ENCODE measurements at regions not wholly inside any gene's neighbourhood (a gene's known extent, or its start where the extent isn't known, plus 50 kb on each side); places are given as distances from the start of the nearest gene placed in this dataset.

DNA sequence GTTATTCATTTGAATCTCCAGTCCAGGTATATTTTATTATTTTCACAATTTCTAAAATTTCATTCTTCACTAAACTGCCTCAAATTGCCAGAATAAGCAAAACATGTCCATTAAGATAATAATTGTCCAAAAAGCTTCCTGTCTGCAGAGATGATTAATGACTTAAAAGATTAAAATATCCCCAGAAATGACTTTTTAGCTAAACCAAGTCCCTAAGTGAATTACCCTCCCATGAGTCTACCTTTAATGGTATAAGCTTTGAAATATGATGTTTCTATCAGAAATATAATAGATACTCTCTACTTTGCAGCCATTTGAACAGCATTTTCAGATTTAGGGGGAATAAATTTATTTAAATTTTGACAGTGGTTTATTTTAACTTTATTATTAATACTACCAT, 289.2 kb upstream of the EMCN start:
- no peak overlapping the region for H3K4me3 ChIP-seq (ENCODE audit: low read depth, low read length)
- no peak for TF ChIP-seq MYC (IDR thresholded peaks at IDR 0.05; ENCODE audit: low read depth, low read length)
- DNase-seq (ENCODE audit: low read depth) = no peak

DNA sequence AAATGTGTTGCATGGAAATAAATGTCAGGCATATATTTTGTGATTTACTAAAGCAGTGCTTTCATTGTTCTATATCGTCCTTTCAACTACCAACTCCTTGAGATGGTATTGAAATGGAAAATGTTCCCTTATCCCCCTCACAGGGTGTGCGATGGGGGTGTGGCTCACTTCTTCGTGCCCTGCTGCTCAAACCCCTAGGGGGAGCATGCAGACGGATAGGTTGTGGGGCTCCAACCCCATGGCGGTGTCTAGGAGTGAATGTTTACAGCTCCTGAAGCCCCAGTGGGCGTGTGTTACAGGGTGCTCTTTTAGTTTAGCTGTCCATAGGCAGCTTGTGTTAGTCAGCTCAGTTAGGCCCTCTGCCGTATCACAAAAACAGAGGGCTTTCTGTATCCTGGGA, 287.7 kb upstream of the EMCN start:
- no peak overlapping the region for H3K4me3 ChIP-seq (ENCODE audit: low read depth, low read length)
- no peak for DNase-seq (ENCODE audit: low read depth)
- TF ChIP-seq POLR2A (IDR thresholded peaks at IDR 0.05; ENCODE audit: extremely low read depth, insufficient read length) (no peak), MYC (IDR thresholded peaks at IDR 0.05; ENCODE audit: low read depth, low read length) (no peak)
- TF ChIP-seq, protein P1, sequence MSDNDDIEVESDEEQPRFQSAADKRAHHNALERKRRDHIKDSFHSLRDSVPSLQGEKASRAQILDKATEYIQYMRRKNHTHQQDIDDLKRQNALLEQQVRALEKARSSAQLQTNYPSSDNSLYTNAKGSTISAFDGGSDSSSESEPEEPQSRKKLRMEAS (IDR thresholded peaks at IDR 0.05; ENCODE audit: low read depth, low read length) = no peak
- TF ChIP-seq, protein P2, sequence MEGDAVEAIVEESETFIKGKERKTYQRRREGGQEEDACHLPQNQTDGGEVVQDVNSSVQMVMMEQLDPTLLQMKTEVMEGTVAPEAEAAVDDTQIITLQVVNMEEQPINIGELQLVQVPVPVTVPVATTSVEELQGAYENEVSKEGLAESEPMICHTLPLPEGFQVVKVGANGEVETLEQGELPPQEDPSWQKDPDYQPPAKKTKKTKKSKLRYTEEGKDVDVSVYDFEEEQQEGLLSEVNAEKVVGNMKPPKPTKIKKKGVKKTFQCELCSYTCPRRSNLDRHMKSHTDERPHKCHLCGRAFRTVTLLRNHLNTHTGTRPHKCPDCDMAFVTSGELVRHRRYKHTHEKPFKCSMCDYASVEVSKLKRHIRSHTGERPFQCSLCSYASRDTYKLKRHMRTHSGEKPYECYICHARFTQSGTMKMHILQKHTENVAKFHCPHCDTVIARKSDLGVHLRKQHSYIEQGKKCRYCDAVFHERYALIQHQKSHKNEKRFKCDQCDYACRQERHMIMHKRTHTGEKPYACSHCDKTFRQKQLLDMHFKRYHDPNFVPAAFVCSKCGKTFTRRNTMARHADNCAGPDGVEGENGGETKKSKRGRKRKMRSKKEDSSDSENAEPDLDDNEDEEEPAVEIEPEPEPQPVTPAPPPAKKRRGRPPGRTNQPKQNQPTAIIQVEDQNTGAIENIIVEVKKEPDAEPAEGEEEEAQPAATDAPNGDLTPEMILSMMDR (IDR thresholded peaks at IDR 0.05; ENCODE audit: low read depth, low read length) = no peak

DNA sequence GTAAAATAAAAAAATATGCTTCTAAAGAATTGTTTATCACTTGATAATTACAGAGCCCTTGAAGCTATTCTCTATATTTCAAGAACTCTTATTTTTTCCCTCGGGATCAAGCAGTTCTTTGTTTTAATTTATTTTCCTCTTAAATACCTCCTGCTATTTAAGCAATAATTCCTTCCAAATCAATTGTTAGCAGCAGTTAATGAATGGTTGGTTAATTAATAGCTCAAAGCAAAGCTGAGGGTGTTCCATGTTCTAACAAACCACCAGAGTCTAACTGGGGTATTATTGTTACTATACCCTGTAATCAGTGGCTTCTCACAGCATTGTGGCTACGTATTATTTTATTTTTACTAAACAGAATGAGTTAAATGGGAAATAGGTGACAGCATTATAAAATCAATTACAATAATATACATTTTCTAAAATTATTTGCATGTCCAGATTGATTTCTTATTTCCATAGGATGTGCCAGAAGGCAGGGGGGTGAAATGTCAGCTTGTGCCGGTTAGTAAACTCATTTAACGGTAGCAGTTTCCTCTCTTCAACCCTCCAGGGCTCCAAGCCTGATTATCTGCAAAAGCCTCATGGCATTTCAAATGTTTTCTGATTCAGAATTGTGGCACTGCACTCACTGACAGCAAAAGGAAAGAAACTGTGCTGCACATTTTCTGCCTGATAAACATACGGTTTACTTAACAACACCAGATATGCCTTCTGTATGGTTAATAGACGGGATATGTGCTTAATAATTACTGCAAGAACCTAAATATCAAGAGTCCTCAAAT, 286.9 kb upstream of the EMCN start:
- H3K4me3 ChIP-seq (ENCODE audit: low read depth, low read length) = no peak overlapping the region
- DNase-seq (ENCODE audit: low read depth) = no peak
- TF ChIP-seq MYC (IDR thresholded peaks at IDR 0.05; ENCODE audit: low read depth, low read length) (no peak), POLR2A (IDR thresholded peaks at IDR 0.05; ENCODE audit: extremely low read depth, insufficient read length) (no peak)
- TF ChIP-seq, protein P2 (IDR thresholded peaks at IDR 0.05; ENCODE audit: low read depth, low read length) = no peak
- TF ChIP-seq, protein P1 (IDR thresholded peaks at IDR 0.05; ENCODE audit: low read depth, low read length) = no peak

DNA sequence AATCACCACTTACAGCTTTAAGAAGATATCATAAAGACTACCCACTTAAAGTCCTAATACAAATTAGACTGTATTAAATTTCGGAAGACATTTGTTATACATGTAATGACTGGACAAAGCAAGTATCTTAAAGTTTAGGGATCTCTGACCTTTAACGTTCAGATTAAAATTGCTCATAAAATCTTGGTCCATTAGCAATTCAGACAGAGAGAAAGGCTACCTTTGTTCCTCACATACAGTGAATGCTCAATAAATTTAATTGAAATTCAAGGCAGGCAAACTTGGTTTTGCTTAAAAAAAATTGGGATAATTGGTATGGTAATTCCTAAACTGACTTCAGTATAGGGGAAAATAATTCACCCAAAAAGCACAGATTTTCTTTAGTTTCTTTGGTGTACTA, 285.9 kb upstream of the EMCN start:
- H3K4me3 ChIP-seq (ENCODE audit: low read depth, low read length) = no peak overlapping the region
- no peak for DNase-seq (ENCODE audit: low read depth)
- TF ChIP-seq MYC (IDR thresholded peaks at IDR 0.05; ENCODE audit: low read depth, low read length) = no peak
- TF ChIP-seq, protein P2 (IDR thresholded peaks at IDR 0.05; ENCODE audit: low read depth, low read length) = no peak
- no peak for TF ChIP-seq POLR2A (IDR thresholded peaks at IDR 0.05; ENCODE audit: extremely low read depth, insufficient read length)
- TF ChIP-seq, protein P1 (IDR thresholded peaks at IDR 0.05; ENCODE audit: low read depth, low read length) = no peak

DNA sequence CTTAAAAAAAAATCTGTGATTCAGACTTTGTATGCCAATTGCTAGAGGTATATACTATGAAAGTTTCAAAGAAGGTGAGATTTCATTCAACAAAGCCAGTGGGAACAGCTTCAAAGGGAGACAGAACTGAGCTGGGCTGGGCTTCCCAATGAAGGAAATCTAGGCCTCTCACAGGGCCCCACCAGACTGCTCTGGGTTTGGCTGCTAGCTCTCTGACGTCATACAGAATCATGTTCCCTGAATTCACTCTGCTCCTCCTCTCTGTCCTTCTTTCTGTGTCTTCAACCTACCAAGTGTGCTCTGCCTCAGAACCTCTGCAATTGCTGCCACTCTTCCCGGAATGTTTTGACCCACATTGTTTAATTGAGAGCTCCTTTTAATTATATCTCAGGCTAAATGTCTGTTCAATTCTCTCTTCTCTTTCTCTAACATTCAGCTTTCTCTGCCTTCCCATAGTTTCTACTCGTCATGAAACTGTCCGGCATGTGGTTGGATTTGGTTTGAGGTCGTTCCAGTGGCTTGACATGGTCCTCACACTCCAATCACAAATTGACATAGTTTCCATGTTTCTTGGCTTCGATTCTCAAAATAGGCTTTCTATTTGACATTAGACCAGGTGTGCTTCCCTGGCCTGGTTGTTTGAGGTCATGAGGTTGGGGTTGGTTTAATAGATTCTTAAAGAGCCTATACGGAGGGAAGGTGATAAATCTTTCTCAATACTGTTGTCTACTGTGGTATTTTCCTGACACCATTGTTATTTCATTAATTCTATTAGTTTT, 282.1 kb upstream of the EMCN start:
- DNase-seq (ENCODE audit: low read depth) = no peak
- TF ChIP-seq, protein P2 (IDR thresholded peaks at IDR 0.05; ENCODE audit: low read depth, low read length) = no peak
- TF ChIP-seq, protein P1 (IDR thresholded peaks at IDR 0.05; ENCODE audit: low read depth, low read length) = no peak
- TF ChIP-seq MYC (IDR thresholded peaks at IDR 0.05; ENCODE audit: low read depth, low read length) = no peak
- TF ChIP-seq POLR2A (IDR thresholded peaks at IDR 0.05; ENCODE audit: extremely low read depth, insufficient read length) = no peak
- H3K4me3 ChIP-seq (ENCODE audit: low read depth, low read length) = no peak overlapping the region

DNA sequence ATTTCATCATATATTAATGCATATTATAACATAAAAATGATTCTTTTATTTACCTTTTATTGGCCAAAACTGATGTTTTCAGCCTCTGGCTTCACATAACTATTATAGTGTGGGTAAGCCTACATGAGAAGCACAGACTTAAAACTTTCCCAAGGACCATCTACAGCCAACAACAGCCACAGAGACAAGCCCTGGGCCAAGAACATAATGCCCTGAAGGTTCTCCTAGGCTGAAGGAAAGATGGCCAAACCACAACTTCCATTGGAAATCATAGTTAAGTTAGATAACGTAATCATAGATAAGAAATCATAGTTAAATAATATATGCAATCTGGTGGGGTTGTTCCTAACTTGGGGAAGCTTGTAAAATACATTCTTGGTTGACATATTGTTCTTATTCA, 280.0 kb upstream of the EMCN start:
- no peak for DNase-seq (ENCODE audit: low read depth)
- H3K4me3 ChIP-seq (ENCODE audit: low read depth, low read length) = no peak overlapping the region
- no peak for TF ChIP-seq POLR2A (IDR thresholded peaks at IDR 0.05; ENCODE audit: extremely low read depth, insufficient read length)
- TF ChIP-seq, protein P2 (IDR thresholded peaks at IDR 0.05; ENCODE audit: low read depth, low read length) = no peak
- TF ChIP-seq, protein P1 (IDR thresholded peaks at IDR 0.05; ENCODE audit: low read depth, low read length) = no peak
- no peak for TF ChIP-seq MYC (IDR thresholded peaks at IDR 0.05; ENCODE audit: low read depth, low read length)
